ENCODE measurements at regions not wholly inside any gene's neighbourhood (a gene's known extent, or its start where the extent isn't known, plus 50 kb on each side); places are given as distances from the start of the nearest gene placed in this dataset.

GRCh38 chr14:76599141-76599540, 162.1 kb upstream of the VASH1 start:
- TF ChIP-seq POLR2A (IDR thresholded peaks at IDR 0.05; ENCODE audit: low read depth, low read length) (no peak), POLR2AphosphoS5 (IDR thresholded peaks at IDR 0.05; ENCODE audit: low read depth, low read length) (no peak), TAF1 (IDR thresholded peaks at IDR 0.05; ENCODE audit: borderline replicate concordance, low read depth, low read length) (no peak)
